ENCODE measurements at regions not wholly inside any gene's neighbourhood (a gene's known extent, or its start where the extent isn't known, plus 50 kb on each side); places are given as distances from the start of the nearest gene placed in this dataset.
"Not testable (repeated sequence)": the region's sequence is repeated elsewhere in the genome, so short reads cannot be mapped to it uniquely, and the experiment has no call there.

DNA sequence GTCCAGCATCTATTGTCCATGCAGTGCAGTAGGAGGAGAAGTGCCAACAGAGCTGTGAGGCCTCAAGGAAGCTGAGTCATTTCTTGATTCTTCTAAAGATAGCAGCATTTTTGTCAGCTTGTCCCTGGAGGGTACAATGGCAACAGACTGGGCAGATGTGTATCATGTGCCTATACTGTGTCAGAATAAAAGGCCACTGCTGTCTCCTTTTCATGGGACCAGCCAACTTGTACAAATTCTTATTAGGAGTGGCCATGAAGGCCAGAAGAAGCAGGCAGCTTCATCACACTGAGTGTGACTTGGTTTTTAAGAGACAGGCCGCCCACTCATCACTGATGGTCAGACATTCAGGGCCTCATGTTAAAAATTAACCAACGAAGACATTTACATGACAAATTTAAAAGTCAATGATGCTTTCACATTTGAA lies 185.0 kb upstream of the FAM241A start (continued):
- no peak for TF ChIP-seq CTCF (IDR thresholded peaks at IDR 0.05; ENCODE audit: low read depth, low read length, missing input control)
- no peak for TF ChIP-seq RAD21 (IDR thresholded peaks at IDR 0.05)

GRCh38 chr4:111961026-111961425 lies 184.2 kb upstream of the FAM241A start:
- WGBS = 83% methylated on average over 5 of the region's 5 CpGs
- H3K9ac ChIP-seq (ENCODE audit: low read depth in 1 of 2, low read length in 2 of 2); H3K4me3 ChIP-seq (ENCODE audit: low read depth in 1 of 3, low read length in 3 of 3); H3K9me3 ChIP-seq (ENCODE audit: control insufficient read depth in 4 of 4, low read length in 3 of 4); H3K4me1 ChIP-seq (ENCODE audit: control insufficient read depth in 4 of 4, insufficient read depth in 4 of 4, low read length in 3 of 4); H3K27me3 ChIP-seq (ENCODE audit: control insufficient read depth in 4 of 4, insufficient read depth in 4 of 4, low read length in 3 of 4); H3K27ac ChIP-seq (ENCODE audit: low read depth in 1 of 2, low read length in 2 of 2); DNase-seq (ENCODE audit: low spot score); H3K36me3 ChIP-seq (ENCODE audit: control insufficient read depth in 4 of 4, insufficient read depth in 3 of 4, low read depth in 1 of 4, low read length in 3 of 4): not testable (repeated sequence)

DNA sequence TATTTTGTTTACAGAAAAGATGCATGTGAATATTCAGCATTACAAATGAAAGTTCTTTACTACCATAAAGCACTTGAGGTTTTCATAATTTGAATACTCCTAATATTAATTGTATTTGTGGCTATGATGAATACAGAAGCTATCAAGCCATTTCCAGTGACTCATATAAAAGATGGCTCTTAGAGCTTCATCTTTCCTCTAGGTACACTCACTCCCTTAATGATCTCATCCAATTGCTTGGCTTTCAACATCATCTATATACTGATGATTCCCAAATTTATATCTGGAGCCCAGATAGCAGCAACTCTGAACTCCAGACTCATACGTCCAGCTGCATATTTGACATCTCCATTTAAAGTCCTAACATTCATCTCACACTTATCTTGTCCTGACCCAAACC lies 183.4 kb upstream of the FAM241A start:
- no peaks in the 10 kb centered on the region for H3K4me1 ChIP-seq (ENCODE audit: control insufficient read depth in 4 of 4, insufficient read depth in 4 of 4, low read length in 3 of 4)
- no peaks in the 10 kb centered on the region for H3K36me3 ChIP-seq (ENCODE audit: control insufficient read depth in 4 of 4, insufficient read depth in 3 of 4, low read depth in 1 of 4, low read length in 3 of 4)
- 56% methylated on average over 1 of the region's 1 CpG for WGBS
- no peak overlapping the region for H3K9ac ChIP-seq (ENCODE audit: low read depth in 1 of 2, low read length in 2 of 2)
- H3K27ac ChIP-seq (ENCODE audit: low read depth in 1 of 2, low read length in 2 of 2) = no peak overlapping the region
- no peak overlapping the region for H3K4me3 ChIP-seq (ENCODE audit: low read depth in 1 of 3, low read length in 3 of 3)
- DNase-seq (ENCODE audit: low spot score) = no peak
- no peaks in the 10 kb centered on the region for H3K27me3 ChIP-seq (ENCODE audit: control insufficient read depth in 4 of 4, insufficient read depth in 4 of 4, low read length in 3 of 4)
- no peak for TF ChIP-seq GABPA (IDR thresholded peaks at IDR 0.05 in 1 of 2, conservative IDR thresholded peaks at IDR 0.05 in 1 of 2)
- no peak for TF ChIP-seq FOXA2 (IDR thresholded peaks at IDR 0.05)
- no peak for TF ChIP-seq CTCF (IDR thresholded peaks at IDR 0.05; ENCODE audit: low read depth, low read length, missing input control)
- TF ChIP-seq RAD21 (IDR thresholded peaks at IDR 0.05) = no peak
- TF ChIP-seq ZBTB33 (IDR thresholded peaks at IDR 0.05) = no peak
- TF ChIP-seq HNF4G (IDR thresholded peaks at IDR 0.05) = no peak
- TF ChIP-seq SP1 (IDR thresholded peaks at IDR 0.05) = no peak
- TF ChIP-seq, protein P1, sequence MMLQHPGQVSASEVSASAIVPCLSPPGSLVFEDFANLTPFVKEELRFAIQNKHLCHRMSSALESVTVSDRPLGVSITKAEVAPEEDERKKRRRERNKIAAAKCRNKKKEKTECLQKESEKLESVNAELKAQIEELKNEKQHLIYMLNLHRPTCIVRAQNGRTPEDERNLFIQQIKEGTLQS (IDR thresholded peaks at IDR 0.05) = no peak
- no peak for TF ChIP-seq NR2F2 (IDR thresholded peaks at IDR 0.05)
- TF ChIP-seq RXRA (IDR thresholded peaks at IDR 0.05) = no peak
- TF ChIP-seq TAF1 (conservative IDR thresholded peaks at IDR 0.05) = no peak
- no peak for TF ChIP-seq EGR1 (IDR thresholded peaks at IDR 0.05; ENCODE audit: low read depth in 2 of 2)
- no peak for TF ChIP-seq YY1 (IDR thresholded peaks at IDR 0.05)
- TF ChIP-seq FOXA1 (IDR thresholded peaks at IDR 0.05) = no peak
- no peak for TF ChIP-seq JUND (IDR thresholded peaks at IDR 0.05)
- TF ChIP-seq, protein P2, sequence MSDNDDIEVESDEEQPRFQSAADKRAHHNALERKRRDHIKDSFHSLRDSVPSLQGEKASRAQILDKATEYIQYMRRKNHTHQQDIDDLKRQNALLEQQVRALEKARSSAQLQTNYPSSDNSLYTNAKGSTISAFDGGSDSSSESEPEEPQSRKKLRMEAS (IDR thresholded peaks at IDR 0.05) = no peak
- TF ChIP-seq, protein P3, sequence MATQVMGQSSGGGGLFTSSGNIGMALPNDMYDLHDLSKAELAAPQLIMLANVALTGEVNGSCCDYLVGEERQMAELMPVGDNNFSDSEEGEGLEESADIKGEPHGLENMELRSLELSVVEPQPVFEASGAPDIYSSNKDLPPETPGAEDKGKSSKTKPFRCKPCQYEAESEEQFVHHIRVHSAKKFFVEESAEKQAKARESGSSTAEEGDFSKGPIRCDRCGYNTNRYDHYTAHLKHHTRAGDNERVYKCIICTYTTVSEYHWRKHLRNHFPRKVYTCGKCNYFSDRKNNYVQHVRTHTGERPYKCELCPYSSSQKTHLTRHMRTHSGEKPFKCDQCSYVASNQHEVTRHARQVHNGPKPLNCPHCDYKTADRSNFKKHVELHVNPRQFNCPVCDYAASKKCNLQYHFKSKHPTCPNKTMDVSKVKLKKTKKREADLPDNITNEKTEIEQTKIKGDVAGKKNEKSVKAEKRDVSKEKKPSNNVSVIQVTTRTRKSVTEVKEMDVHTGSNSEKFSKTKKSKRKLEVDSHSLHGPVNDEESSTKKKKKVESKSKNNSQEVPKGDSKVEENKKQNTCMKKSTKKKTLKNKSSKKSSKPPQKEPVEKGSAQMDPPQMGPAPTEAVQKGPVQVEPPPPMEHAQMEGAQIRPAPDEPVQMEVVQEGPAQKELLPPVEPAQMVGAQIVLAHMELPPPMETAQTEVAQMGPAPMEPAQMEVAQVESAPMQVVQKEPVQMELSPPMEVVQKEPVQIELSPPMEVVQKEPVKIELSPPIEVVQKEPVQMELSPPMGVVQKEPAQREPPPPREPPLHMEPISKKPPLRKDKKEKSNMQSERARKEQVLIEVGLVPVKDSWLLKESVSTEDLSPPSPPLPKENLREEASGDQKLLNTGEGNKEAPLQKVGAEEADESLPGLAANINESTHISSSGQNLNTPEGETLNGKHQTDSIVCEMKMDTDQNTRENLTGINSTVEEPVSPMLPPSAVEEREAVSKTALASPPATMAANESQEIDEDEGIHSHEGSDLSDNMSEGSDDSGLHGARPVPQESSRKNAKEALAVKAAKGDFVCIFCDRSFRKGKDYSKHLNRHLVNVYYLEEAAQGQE (IDR thresholded peaks at IDR 0.05) = no peak
- TF ChIP-seq HNF4A (conservative IDR thresholded peaks at IDR 0.05) = no peak
- H3K9me3 ChIP-seq (ENCODE audit: control insufficient read depth in 4 of 4, low read length in 3 of 4) = no peaks in the 10 kb centered on the region

Data from liver (tissue), 8 donors.